ENCODE measurements at regions not wholly inside any gene's neighbourhood (a gene's known extent, or its start where the extent isn't known, plus 50 kb on each side); places are given as distances from the start of the nearest gene placed in this dataset.
"Not testable (repeated sequence)": the region's sequence is repeated elsewhere in the genome, so short reads cannot be mapped to it uniquely, and the experiment has no call there.

DNA sequence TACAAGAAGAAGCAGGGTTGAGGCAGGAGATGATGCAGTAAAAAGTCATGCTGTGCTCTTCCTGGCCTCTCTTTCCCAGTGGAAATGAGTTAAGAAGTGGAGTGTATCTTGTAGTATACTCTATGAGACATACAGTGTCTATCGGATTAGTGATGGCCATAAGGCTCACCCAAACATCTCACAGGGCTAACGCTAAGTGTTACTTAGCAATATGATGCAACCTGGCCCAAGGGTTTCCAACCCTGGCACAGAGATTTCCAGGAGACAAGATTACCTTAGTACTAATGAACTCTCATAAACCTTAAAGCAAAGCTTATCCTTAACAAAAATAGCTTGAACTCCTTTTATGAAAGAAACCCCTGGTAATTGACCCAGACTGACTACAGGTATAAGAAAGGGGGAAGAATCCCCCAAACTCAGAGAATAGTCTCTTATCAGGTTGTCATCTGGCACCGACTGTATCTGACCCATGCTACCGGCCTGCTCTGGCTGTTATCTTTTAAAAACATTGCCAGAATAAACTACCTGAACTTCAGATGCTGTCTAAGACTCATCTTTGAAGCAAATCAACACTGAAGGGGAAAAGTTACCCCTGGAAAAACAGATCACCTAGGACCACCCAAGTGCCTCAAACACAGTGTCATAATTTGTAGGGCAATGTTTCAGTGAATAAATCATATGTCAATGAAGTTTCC lies 1002.0 kb downstream of the REEP3 start:
- DNase-seq = no peak

DNA sequence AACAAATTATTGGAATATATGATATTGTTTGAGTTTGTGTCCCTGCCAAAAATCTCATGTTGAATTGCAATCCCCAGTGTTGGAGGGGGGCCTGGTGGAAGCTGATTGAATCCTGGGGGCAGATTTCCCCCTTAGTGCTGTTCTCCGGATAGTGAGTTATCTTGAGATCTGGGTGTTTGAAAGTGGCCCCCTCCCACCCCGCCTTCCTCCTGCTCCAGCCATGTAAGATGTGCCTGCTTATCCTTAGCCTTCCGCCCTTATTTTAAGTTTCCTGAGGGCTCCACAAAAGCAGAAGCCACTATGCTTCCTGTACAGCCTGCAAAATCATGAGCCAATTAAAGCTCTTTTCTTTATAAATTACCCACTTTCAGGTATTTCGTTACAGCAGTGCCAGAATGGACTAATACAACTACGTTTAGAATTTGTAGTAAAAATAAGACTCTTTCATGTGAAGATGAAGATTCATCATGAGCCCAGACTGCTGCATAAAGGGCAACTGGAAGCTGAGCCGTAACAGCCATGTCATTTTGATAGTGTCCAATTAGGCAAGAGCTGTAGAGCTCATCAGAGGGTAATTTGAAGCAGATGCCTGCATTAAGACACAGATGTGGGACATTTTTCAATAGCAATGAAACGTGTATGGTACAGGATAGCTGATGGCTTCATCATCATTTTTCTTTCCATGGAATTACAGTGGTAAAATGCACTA lies 1007.2 kb downstream of the REEP3 start:
- DNase-seq = no peak

DNA sequence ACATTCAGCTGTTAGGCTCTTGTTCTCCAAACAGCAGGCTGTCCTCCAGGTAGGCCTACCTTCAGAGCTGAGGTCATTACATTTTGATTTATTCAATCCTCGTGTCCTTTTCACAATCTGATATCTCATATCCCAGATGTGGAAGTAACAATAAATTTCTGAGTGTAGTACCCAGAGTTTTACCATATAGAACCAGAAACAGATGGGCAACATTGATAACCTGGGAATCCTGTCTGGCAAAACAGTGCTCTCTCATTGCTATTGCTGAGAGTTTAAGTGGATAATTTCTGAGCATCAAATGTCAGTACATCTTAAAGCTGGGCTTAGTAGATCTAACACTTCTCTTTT lies 1007.8 kb downstream of the REEP3 start:
- DNase-seq = no peak

DNA sequence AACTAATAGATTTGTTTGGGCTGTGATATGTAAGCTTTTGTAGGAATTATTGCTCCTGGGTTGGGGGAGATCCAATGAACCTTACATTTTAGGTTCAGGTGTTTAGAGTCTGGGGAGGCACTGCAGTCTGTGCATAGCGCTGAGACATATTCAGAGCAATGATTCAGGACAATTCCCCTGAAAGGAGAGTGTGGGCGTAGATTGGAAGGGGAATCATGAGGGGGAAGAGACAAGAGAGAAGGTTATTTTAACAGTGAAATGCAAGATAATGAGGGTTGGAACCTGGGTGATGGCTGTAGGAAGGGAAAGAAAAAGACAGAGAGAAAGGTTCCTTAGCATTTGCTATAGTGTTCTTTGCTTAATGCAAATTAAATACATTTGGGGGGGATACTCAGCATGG lies 1013.4 kb downstream of the REEP3 start:
- DNase-seq = no peak

DNA sequence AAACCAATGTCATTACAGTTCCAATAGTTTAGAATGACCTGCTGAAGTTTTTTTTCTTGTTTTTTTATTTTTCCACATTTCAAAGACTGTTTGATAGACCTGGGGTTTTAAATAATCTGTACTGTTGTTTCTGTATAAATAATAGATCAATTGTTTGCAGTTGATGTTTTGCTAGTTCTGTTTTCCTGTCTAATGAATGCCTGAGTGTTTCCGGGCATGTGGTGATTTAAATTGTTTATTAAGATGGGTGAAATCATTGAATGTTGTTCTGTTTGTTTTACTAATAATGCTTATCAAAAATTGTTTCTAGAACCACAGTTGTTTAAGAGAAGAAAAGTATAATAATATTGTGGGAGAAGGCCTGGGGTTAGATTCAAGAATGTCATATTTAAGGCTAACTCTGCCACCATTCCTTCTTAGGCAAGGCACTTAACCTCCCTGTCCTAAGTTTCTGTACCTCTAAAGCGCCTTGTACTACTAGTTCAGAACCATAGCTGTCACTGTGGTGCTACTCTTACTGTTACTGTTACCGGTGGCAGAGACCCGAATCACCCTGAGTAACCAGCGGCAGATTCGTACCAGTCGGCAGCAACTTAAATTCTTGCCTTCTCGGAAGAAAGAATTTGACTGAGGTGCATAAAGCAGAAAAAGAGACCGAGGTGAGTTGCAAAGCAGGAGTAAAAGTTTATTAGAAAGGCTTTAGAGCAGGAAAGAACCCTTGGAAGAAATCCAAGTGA lies 1014.1 kb downstream of the REEP3 start:
- no peak for DNase-seq

DNA sequence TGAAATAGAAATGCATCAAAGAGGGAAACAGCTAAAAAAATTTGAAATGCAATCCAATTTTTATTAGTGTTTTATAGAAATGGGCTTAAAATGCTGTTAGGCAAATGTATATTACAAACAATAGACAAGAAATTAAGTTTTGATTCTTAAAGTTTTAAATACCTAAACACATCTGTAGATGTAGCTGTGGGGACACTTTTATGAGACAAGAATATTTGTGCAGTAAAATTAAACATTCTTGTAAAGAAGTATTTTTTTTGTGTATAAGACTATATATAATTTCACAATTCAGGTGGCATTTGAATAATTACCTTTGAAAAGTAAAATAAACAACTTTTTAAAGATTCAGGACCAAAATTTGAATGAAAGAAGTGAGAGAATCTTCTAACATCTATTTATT lies 1015.9 kb downstream of the REEP3 start:
- DNase-seq = no peak

DNA sequence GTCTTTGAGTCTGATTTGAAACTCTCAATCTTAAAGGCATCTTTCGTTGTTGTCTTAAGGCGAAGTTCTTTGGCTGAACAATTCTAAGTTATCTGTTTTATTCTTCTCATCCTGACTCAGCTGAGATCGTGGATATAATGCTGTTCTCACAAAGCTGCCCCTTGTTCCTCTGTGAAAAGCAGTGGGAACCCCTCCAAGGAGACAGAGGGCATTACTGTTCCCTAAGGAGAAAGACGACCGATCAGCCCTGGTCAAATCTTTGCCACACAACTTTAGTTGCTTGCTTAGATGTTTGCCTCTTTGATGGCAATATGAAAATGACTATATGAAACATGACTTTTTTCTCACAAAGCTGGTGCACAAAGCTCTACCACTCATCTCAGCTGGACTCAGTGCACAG lies 1016.7 kb downstream of the REEP3 start:
- DNase-seq = no peak

DNA sequence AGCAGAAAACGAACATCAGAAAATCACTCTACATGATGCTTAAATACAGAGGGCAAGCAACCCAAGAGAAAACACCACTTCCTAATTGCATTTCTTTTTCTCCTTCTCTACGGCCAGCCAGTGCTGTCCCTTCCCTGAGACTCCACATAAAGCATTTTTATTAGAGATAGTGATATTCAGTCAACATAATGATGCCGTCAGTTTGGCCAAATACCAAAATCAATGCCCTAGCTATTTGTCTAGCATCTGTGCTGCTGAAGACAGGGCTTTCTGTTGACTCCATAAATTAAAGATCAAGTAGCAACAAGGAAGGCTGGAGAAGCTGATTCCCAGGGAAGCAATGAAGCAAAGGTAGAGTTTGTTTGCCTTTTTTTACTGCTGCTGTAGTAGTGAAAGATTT lies 1024.9 kb downstream of the REEP3 start:
- DNase-seq = no peak

DNA sequence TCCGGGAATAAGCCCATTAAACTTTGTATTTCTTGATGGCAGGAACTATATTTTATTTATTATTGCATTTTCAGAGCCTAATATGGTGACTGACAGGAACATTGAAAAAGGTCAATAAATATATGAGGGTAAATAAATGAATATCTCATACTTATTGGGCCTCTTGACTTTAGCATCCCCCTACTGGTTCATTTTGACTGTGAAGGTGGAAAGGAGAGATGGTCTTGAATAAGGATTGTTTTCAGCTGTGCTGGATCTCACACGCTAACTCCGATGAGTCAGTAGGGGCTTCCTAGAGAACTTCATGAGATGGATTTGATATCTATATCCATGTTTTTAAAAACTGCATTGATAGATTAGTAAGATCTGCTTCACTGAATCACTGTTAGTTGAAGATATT lies 1026.0 kb downstream of the REEP3 start:
- DNase-seq = no peak

DNA sequence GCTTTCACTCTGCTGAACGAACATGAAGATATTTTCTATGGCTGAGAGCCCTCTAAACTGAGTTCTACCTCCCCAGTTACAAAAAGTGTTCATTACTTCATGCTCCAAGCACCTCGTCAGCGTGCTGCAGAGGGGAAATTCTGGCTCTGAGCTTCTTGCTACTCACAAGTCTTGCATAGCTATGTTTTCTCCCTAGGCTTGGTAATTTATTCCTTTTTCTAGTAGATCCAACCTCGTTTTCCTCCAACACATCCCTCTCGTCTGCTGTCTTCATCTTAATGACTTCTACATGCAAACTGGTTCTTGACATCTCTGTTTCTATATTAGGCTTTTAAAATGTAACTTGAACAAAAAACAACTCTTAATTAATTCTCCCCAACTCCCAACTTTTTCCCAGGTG lies 1034.5 kb downstream of the REEP3 start:
- no peak for DNase-seq

DNA sequence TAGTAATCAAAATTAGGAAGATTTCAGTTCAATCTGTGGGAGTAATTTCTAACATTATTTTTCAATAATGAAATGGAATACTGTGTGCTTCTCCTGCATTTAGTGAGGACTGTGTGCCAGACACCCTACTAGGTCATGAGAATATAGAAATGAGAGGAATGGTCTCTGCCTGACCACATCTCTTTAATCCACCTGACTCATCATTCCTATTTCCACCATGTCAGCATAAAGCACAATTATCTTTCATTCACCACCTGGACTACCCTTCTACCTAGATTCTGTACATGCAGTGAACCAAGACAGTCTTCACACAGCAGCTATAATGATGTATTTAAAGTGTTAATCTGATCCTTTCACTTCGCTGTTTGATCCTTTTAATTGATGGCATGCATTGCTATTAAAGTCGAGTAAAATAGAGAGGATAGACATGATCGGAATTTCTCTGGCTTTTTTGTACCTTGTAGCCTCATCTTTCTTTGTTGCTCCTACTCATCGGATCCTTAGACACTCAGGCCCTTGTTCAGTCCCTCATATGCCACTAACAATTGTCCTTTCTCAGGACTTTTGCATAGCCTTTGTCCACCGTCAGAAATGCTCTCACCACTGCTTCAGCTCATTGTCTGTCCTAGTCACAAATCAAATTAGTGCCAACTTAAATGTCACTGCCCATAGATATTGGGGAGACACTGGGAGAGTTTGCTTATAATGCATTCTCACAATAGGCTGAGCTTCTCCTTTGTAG lies 1037.1 kb downstream of the REEP3 start:
- DNase-seq = no peak

DNA sequence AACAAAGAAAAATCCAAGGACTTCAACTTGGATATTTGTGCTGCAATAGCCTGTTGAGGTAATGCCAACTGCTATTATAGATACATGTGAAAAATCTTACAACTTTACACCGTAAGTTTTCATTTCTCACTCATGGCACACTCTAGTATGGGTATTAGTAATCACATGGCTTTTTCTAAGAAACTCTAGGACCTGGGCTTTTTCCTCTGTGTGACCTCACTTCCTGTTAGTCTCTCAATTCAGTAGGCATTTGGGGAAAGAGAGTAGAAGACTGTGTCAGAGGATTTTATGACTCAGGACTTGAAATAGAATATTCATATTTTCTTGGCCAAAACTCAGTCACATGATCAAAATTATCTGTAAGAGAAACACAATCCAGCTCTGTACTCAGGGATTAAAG lies 1049.9 kb downstream of the REEP3 start:
- DNase-seq = no peak

DNA sequence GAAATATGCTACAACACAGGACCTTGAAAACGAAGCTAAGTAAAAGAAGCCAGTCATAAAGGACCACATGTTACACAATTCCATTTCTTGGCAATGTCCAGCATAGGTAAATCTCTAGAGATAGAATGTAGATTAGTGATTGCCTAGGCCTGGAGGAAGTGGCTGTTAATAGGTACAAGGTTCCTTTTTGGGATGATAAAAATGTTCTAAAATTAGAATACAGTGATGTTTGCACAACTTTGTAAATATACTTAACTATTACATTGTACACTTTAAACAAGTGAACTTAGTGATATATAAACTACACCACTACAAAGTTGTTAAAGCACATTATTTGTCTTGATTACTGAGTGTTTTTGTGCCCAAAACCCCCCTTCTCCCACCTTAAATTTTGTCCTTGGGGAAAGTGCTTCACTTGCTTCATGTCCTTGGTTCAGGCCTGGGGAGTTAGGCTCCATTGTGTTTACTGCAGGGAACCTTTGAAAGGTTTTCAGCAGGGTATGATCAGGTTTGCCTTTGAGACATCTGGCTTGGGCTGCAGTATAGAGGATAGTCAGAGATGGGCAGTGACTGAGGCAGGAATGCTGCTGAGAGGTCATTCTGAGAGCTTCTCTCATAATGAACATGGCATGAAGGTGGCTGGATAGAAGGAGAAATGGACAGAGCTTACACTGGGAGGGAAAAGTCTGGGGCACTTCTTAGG lies 1052.6 kb downstream of the REEP3 start:
- DNase-seq = no peak

DNA sequence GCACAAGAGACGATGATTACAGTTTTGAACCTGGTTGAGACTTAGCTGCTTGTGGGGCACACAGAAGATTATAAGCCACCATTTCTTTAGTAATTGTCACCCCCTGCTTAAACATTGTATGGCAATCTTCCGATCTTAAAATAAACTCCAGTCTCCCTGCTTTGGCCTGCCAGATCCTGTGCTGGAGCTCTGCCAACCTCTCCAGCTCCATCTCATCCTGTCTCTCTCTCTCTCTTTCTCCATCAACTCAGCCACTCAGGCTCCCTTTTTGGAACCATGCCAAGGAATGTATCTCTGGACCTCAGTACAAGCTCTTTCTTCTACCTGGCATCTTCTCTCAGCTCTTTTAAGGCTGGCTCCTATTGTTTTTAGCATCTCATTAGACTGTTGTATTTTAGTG lies 1053.2 kb downstream of the REEP3 start:
- DNase-seq = no peak

DNA sequence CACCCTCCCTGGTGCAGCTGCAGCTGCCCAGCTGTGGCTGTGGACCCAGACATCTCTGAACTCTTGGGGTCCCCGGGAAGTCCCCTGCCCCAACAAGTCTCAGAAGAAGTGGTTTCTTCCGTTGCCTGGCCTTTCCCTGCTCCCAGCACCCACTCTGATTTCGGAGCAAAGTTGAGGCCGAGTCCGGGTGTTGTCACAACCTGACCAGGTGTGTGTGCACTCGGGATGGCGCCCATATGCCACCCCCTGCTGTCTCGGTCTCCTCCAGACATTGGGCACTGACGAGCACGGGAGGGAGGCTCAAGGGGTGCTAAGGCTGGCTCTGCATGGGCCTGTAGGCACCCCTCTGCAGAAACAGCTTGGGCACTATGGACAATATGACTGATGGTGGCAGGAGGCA lies 1055.3 kb downstream of the REEP3 start:
- DNase-seq = no peak

DNA sequence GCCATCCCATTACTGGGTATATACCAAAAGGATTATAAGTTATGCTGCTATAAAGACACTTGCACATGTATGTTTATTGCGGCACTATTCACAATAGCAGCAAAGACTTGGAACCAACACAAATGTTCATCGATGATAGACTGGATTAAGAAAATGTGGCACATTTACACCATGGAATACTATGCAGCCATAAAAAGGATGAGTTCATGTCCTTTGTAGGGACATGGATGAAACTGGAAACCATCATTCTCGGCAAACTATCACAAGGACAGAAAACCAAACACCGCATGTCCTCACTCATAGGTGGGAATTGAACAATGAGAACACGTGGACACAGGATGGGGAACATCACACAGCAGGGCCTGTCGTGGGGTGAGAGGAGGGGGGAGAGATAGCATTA lies 1057.6 kb downstream of the REEP3 start:
- not testable (repeated sequence) for DNase-seq

DNA sequence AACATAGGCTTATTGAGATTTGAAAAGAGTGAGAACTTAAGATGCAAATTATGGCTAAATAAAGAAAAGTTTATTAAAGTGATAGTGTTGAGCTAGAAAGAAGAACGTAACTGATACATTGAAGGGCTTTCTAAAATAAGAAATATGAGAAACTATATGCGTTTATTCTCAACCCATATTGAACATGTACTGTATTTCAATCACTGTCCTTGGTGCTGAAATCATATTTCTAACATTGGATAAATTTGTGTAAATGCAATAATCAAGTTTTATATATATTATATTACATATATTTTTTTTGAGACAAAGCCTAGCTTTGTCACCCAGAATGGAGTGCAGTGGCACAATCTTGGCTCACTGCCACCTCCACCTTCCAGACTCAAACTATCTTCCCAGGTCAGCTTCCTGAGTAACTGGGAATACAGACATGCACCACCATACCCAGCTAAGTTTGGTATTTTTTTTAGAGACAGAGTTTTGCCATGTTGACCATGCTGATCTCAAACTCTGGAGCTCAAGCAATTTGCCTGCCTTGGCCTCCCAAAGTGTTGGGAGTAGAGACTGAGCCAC lies 1065.8 kb downstream of the REEP3 start:
- no peak for DNase-seq

DNA sequence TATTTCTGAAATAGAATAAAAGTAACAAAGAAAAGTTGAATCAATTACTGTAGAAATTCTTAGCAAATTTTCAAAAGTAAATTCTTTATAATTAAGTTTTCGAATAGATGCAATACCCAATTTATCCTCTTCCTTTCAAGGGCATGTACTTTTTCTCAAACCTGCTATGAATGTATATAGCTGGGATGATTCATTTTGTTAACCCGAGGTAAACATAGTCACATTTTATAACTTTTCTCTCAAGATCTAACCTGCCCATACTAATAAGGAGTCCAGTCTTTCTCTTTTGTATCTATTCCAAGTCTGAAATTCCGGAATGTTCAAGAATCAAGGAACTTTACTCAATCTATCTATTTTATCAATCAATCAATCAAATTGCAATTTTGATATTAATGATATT lies 1072.9 kb downstream of the REEP3 start:
- no peak for DNase-seq

DNA sequence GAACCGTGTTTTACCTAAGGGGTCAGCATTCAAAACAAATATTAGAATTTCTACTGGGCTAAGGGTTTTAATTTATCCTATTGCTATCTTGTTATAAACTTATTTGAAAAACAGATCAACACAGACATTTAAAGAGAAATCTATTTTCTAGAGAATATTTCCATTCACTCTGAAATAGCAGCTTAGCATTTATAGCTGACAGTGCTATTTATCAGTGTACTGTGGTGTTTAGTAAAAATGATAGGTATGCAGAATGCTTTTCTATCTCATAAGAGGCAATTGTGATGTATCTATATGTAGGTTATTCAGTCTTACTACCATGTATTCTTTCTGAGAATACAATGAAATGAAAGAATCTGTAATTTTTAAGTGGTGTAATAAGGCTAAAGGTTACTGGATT lies 1077.4 kb downstream of the REEP3 start:
- DNase-seq = no peak

DNA sequence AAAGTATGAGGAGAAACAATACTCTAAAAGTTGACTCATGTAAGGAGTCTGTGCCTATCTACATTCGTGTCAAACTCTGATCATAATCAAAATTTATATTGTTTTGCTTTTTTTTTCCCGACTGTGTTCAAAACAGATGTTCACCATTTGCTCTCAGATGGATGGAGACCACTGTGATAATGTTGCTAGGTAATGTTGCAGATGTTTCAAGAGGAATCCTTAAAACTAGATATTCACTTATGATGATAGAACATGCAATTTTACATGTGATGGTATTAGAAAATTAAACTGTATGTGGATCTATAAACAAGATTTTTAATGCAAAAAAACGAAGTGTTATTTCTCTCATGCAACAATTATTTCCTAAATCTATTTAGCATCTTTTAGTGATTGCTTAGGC lies 1080.1 kb downstream of the REEP3 start:
- no peak for DNase-seq

DNA sequence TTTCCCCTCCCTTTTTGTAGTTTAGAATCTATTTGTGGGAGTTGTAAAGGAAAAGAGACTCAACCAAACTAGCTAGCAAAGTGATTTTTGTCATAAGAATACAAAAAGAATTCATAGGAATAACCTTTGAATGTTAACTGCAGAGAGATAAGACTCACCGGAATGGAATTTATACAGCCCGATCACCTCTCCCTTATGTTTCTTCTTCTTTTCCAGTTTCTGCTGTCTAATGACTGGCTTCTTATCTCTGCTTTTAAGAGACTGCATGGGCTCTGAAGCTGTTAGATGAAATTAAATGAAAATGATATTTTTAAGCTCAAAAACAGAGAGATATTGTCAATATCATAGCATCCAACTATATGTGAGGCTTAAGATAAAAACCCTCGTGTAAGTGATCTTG lies 1095.9 kb downstream of the REEP3 start:
- no peak for DNase-seq

DNA sequence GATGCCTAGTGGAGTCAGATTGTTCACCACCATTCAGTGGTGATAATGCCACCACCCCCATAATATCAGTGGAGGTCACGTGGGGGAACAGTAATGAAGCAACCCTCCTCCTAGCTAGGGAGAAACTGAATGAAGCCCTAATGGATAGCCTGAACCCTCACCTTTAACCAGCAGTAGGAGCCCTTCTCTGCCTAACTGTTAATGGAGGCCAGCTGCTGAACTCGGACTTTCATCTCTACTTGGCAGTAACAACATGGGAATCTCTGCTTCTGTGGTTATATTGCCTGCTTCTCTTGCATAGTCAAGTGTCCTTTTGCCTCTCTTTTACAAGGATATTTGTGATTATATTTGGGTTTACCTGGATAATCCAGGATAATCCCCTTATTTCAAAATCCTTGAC lies 1097.9 kb downstream of the REEP3 start:
- DNase-seq = no peak

DNA sequence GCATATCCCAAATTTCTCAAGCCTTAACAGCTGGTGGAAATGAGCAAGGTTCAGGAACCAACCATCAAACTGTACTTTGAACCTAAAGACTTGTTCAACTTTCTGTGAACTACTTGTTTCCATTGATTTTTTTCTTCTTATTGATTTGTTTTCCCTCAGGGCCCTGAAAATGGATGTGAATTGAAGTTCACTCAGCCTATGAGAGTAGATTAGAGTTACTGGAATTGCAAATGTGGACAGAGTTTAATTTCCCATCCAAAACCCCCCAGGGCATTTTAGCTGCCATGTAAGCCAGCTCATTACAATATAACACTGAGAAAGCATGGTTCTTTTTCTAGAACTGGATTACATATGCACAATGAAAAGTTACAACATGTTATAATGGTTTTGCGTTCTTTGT lies 1105.7 kb downstream of the REEP3 start:
- no peak for DNase-seq

Data from NK-92 treated with Interleukin-12 subunit alpha and Interleukin-12 subunit beta, amount 100 ng/mL, for 24 hours (cell line).